ENCODE measurements at regions not wholly inside any gene's neighbourhood (a gene's known extent, or its start where the extent isn't known, plus 50 kb on each side); places are given as distances from the start of the nearest gene placed in this dataset.
"Not testable (repeated sequence)": the region's sequence is repeated elsewhere in the genome, so short reads cannot be mapped to it uniquely, and the experiment has no call there.

- Histone ChIP-seq H3K36me3 (no peaks in the 10 kb centered on the region), H3K27me3 (peaks cover 0 to 3% (median 0%) of the 10 kb centered on the region in 3 donors), H3K27ac (no peak overlapping the region), H3K4me1 (no peaks in the 10 kb centered on the region), H3K4me3 (no peak overlapping the region), H3K9me3 (no peaks in the 10 kb centered on the region)
- intact Hi-C loops (cut with DNase I; ENCODE audit: low total_unique reads), result no loop called here
- DNase-seq, result no peak
- TF ChIP-seq POLR2A (IDR thresholded peaks at IDR 0.05), result no peak
- in situ Hi-C loops (cut with MboI; ENCODE audit: low sequenced_read_pairs in 4 of 4), result no loop called here
- no peak for ATAC-seq
Measured at GRCh38 chr11:134980819-134981710, 569.0 kb upstream of the B3GAT1 start.

- ATAC-seq; H3K4me1 ChIP-seq; H3K36me3 ChIP-seq; H3K4me3 ChIP-seq; H3K9me3 ChIP-seq; intact Hi-C loops (cut with DNase I; ENCODE audit: low total_unique reads); DNase-seq; H3K27me3 ChIP-seq; H3K27ac ChIP-seq; in situ Hi-C loops (cut with MboI; ENCODE audit: low sequenced_read_pairs in 4 of 4): not testable (repeated sequence)
Measured at GRCh38 chr11:134979089-134979457, 567.0 kb upstream of the B3GAT1 start.

- no peak for TF ChIP-seq CTCF (IDR thresholded peaks at IDR 0.05 in 4 of 5, conservative IDR thresholded peaks at IDR 0.05 in 1 of 5)
- no peak for TF ChIP-seq POLR2A (IDR thresholded peaks at IDR 0.05)
- Histone ChIP-seq H3K4me3 (no peak overlapping the region), H3K27ac (no peak overlapping the region), H3K4me1 (no peaks in the 10 kb centered on the region), H3K9me3 (no peaks in the 10 kb centered on the region), H3K36me3 (no peaks in the 10 kb centered on the region), H3K27me3 (peaks cover 0 to 3% (median 0%) of the 10 kb centered on the region in 3 donors)
- ATAC-seq (no peak), DNase-seq (no peak)
- intact Hi-C loops (cut with DNase I; ENCODE audit: low total_unique reads), result no loop called here
- in situ Hi-C loops (cut with MboI; ENCODE audit: low sequenced_read_pairs in 4 of 4), result no loop called here
Measured at GRCh38 chr11:134978388-134979088, 566.5 kb upstream of the B3GAT1 start.

GRCh38 chr11:134976551-134976950 is 564.5 kb upstream of the B3GAT1 start:
- peaks cover 0 to 6% (median 0%) of the 10 kb centered on the region in 3 donors for H3K27me3 ChIP-seq
- in situ Hi-C loops (cut with MboI; ENCODE audit: low sequenced_read_pairs in 4 of 4), result no loop called here
- no peak for ATAC-seq

GRCh38 chr11:134975866-134976376 is 563.9 kb upstream of the B3GAT1 start:
- in situ Hi-C loops (cut with MboI; ENCODE audit: low sequenced_read_pairs in 4 of 4) (no loop called here), intact Hi-C loops (cut with DNase I; ENCODE audit: low total_unique reads) (no loop called here)
- TF ChIP-seq POLR2A (IDR thresholded peaks at IDR 0.05) (no peak), CTCF (IDR thresholded peaks at IDR 0.05 in 4 of 5, conservative IDR thresholded peaks at IDR 0.05 in 1 of 5) (no peak)
- DNase-seq, result no peak
- Histone ChIP-seq H3K4me1 (no peaks in the 10 kb centered on the region), H3K4me3 (no peak overlapping the region), H3K9me3 (no peaks in the 10 kb centered on the region), H3K27ac (no peak overlapping the region), H3K36me3 (no peaks in the 10 kb centered on the region), H3K27me3 (peaks cover 0 to 6% (median 0%) of the 10 kb centered on the region in 3 donors)
- ATAC-seq, result no peak

More at GRCh38 chr11:134976551-134976950, 564.5 kb upstream of the B3GAT1 start:
- Histone ChIP-seq H3K9me3 (no peaks in the 10 kb centered on the region), H3K4me1 (no peaks in the 10 kb centered on the region), H3K27ac (no peak overlapping the region), H3K4me3 (no peak overlapping the region), H3K36me3 (no peaks in the 10 kb centered on the region)
- TF ChIP-seq POLR2A (IDR thresholded peaks at IDR 0.05) (no peak), CTCF (IDR thresholded peaks at IDR 0.05 in 4 of 5, conservative IDR thresholded peaks at IDR 0.05 in 1 of 5) (no peak)
- intact Hi-C loops (cut with DNase I; ENCODE audit: low total_unique reads), result no loop called here
- no peak for DNase-seq
